Umbilical cord (tissue), 1 donor: ENCODE measurements at regions not wholly inside any gene's neighbourhood (a gene's known extent, or its start where the extent isn't known, plus 50 kb on each side); places are given as distances from the start of the nearest gene placed in this dataset.

ENCODE experiments used
- DNase-seq: peaks from one replicate; pipeline ENCODE4 v3.0.0-alpha.2; 2015; ENCODE audit warnings: low spot score

DNA sequence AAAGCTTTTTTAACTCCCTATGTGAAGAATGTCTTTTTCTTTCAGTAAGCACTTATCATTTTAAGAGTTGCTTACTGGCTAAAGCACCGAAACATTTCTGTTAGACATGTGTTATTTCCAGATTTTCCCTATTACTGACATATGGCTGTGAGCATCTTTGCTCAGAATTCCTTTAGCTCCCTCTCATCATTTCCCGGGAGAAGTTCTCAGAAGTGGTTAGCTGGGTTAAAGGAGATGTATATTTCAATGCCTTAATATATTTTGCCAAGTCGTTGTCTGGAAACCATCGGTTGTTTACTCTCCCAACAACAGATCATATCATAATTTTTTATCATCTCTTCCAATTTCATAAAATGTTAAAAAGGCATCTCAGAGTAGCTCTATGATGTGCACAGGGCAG lies 396.5 kb downstream of the OCA2 start:
- DNase-seq, result peak; percentile 43

DNA sequence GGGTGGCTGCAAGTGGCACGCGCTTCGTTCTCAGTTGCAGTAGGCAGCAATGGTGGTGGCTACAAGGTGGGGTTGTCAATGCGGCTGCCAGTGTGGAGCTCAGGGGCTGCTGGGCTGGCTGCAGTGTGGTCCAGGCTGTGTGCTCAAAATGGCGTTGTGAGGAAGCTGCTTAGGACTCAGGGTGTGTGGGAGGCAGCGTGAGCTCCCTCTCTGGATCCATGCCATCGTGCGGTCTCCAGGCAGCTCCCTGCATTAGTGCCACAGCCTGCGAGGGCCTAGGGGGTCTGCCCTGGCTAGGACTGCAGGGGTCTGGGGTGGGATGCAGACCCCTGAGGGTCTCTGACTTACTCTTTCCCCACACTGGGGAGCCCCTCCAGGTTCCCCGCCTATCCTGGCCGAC lies 397.2 kb downstream of the OCA2 start:
- DNase-seq, result no peak

DNA sequence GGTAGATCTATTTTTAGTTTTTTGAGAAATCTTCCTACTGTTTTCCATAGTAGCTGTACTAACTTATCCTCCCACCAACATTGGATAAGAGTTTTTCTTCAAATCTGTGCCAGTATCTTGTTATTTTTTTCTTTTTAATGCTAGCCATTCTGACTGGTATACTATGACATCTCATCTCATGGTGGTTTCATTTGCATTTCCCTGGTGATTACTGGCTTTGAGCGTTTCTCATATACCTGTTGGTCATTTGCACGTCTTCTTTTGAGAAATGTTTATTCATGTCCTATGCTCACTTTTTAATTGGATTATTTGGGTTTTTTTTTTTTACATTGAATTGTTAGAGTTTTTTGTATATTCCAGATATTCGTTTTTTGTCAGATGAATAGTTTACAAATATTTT lies 398.1 kb downstream of the OCA2 start:
- DNase-seq, result no peak

- DNase-seq, result no peak
These were observed 399.4 kb downstream of the OCA2 start for GRCh38 chr15:27699699-27700098.

DNA sequence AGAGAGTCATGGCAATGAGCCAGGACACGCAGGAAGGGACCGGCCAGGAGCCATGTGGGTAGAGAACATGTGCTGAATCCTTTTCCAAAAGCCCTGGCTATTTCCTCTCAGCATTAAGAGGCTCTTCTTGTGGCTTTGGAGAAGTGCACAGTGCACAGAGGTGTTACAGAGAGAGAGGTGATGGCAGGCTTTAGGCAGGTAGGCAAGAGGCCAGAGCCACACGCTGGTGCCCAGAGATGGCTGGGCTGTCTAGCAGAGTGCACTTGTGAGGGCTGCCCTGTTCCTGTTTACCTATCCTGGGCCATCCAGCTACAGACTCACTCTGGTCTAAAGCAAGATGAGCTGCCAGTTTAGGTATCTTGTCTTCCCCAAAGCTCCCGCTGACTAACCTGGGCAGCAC lies 402.6 kb downstream of the OCA2 start:
- DNase-seq, result no peak

- DNase-seq, result no peak
These were observed 403.4 kb downstream of the OCA2 start for GRCh38 chr15:27695726-27696125.

- peak; percentile 57 for DNase-seq
These were observed 404.5 kb downstream of the OCA2 start for GRCh38 chr15:27694506-27695087.

DNA sequence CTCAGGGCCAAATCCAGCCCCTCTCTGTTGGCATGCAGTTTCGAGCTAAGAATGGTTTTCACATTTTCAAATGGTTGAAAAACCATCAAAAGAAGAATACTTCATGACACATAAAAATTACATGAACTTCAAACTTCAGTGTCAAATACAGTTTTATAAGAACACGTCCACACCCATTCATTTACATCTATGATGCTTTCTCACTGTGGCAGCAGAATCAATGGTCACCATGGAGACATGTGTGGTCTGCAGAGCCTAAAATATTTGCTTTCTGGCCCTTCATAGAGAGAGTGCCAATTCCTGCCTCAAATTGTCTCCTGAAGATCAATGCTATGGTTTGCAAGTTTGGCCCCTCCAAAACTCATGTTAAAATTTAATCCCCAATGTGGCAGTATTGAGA lies 405.8 kb downstream of the OCA2 start:
- DNase-seq, result no peak

DNA sequence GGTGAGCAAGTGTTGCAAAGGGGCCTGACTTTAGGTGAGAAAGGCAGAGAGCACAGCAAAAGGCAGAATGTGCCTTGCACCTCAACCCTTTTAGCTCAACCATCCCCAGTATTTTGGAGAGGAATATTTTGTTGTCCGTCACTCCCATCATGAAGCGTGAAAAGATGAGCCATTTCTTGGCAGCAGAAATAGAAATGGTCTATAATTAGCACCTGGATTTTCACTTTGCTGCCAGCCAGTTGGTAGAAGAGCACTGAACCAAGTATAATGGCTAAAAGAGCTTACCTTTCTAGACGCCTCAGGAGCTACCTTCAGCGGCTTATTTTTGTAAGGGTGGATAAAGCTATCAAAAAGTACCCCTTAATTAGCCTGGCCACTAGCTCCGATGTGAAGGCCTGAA lies 406.7 kb downstream of the OCA2 start:
- no peak for DNase-seq

DNA sequence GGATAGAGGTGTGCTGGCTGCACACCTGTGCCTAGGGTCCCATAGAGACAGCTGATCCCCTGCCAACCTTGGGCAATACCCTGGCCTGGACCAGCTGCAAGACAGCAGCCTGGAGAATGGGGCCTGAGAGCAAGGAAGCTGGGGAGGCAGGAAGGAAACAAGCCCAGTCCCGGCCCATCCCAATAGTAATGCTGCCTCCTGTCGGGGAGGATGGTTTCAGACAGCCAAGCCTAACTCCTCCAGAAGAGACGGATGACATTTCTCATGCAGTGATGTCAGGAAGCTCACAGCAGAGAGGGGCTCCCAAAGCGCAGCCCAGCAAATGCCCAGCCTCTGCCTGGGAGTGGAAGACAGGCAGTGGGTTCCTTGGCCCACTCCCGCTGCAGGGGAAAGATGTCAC lies 408.8 kb downstream of the OCA2 start:
- no peak for DNase-seq

GRCh38 chr15:27686971-27687370 lies 412.1 kb downstream of the OCA2 start:
- no peak for DNase-seq

DNA sequence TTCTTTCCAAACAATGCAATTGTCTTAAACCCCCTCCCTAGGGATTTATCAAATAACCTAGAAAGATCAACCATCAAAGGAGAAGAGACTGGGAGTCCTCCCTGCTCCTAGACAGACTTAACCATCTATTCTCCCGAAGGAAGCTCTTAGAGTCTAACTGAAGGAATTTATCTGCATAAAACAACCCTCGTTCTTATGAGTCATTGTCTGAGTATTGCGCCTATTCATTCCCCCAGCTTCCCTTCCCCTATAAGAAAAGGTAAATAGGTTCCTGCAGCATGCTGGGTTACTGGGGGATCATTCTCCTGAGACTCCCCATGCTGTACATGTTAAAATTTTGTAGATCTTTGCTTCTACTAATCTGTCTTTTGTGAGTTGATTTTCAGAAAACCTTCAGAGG lies 412.7 kb downstream of the OCA2 start:
- DNase-seq, result peak; percentile 26

GRCh38 chr15:27685644-27686043 lies 413.5 kb downstream of the OCA2 start:
- no peak for DNase-seq

- no peak for DNase-seq
These were observed 416.0 kb downstream of the OCA2 start for GRCh38 chr15:27683121-27683520.

DNA sequence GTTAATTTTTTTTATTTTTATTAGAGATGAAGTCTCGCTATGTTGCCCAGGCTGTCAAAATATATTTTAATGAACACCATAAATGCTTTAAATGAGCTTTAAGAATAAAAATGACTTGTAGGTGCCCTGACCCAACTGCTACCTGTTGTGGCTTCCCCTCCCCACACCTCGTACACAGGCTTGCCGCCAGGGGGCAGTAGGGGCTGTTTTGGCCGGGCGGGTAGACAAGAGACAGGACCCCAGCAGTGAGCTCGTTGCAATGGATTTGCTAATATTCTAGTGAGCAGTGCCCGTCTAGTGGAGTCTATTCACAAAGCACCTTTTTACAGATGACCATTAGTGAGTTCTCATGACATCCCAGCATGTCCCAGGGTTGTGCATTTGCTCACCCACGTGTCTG lies 418.1 kb downstream of the OCA2 start:
- DNase-seq, result no peak

GRCh38 chr15:27679731-27680471 lies 419.2 kb downstream of the OCA2 start:
- DNase-seq, result peak; percentile 70

- DNase-seq, result no peak
These were observed 419.9 kb downstream of the OCA2 start for GRCh38 chr15:27679203-27679602.

- DNase-seq, result no peak
These were observed 421.2 kb downstream of the OCA2 start for GRCh38 chr15:27677951-27678350.

DNA sequence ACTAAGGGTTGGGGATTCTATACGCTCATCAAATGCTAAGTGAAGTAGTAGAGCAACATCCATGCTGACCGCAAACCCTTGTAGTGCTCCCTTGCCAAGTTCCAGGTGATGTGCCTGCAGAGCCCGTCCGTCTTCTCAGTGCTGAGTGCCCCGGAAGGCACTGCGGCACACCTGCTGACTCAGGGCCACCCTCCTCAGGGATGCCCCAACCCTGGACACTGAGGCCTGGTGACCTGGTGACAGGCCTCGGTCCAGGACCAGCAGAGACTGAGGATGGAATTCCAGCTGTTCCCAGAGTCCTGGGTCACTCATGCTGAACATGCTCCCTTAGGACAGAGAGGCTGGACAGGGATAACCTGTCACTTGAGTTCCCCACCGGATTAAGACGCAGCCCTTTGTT lies 422.5 kb downstream of the OCA2 start:
- no peak for DNase-seq

GRCh38 chr15:27675571-27675970 lies 423.5 kb downstream of the OCA2 start:
- DNase-seq, result no peak

GRCh38 chr15:27674826-27675225 lies 424.3 kb downstream of the OCA2 start:
- no peak for DNase-seq

DNA sequence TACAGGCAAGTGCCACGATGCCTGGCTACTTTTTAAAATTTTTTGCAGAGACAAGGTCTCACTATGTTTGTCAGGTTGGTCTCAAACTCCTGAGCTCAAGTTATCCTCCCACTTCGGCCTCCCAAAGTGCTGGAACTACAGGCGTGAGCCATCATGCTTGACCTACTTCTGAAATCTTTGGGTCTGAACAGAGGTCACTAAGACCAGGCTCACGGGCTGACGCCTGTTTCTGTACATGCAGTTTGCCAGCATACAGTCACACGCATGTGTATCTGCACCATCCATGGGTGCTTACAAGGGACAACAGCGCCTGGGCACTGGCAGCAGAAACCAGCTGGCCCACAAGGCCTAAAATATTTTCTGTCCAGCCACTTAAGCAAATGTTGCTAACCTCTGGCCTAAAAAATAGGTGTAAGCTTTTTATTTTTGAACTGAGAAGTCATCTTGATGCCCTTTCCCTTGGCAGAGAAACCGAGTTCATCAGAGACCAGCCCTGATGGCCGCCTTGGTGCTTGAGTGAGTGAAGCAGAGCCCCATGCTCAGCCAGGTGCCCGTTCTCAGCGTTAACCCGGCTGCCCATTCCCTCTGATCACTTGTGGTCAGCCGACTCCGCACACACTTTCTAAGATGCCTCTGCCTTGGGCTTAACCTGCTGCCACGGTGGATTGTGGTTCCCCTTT lies 425.2 kb downstream of the OCA2 start:
- DNase-seq, result no peak

DNA sequence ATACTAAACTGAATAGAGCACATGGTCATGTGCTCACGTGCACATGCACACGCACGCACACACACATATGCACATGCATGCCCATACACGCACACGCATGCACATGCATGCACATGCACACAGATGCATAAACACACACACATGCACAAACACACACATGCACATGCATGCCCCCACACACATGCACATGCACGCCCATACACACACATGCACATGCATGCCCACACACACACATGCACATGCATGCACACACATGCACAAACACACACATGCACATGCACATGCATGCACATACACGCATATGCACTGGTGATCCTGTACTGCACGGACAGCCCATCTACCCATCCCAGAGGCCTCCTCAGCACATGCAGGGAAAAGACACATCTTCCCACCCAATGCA lies 426.6 kb downstream of the OCA2 start:
- DNase-seq, result no peak
